HL-60 (cell line): ENCODE measurements at regions not wholly inside any gene's neighbourhood (a gene's known extent, or its start where the extent isn't known, plus 50 kb on each side); places are given as distances from the start of the nearest gene placed in this dataset.

Source experiments
- DNase-seq, 2 experiments: peaks; one replicate each; pipeline ENCODE4 v3.0.0-alpha.2; 2010 to 2020; ENCODE audit warnings: low read depth in 1 of 2, low spot score in 1 of 2
- H3K27ac ChIP-seq: fragments of 250-450 bp; sonication (Bioruptor Pico); replicated peaks from 2 replicates; pipeline ENCODE4 v1.5.1; 2020; ENCODE audit warnings: mild to moderate bottlenecking, moderate library complexity
- H3K27me3 ChIP-seq: fragments of 250-450 bp; sonication (Bioruptor Pico); 2 replicates; pipeline ENCODE4 v1.5.1; 2021; ENCODE audit warnings: mild to moderate bottlenecking, moderate library complexity; ENCODE audit not compliant: insufficient read depth, poor library complexity, severe bottlenecking
- H3K4me3 ChIP-seq: replicated peaks from 2 replicates; pipeline ENCODE4 v1.5.1; 2011; ENCODE audit warnings: mild to moderate bottlenecking, control low read depth, low read length; ENCODE audit not compliant: insufficient read depth
- GABPA ChIP-seq: IDR thresholded peaks from 2 replicates; pipeline ENCODE4 v1.6.1; 2012; ENCODE audit warnings: low read depth
- POLR2AphosphoS5 ChIP-seq: IDR thresholded peaks from 2 replicates; pipeline ENCODE4 v1.6.1; 2012; ENCODE audit warnings: low read depth
- SPI1 ChIP-seq: IDR thresholded peaks from 2 replicates; pipeline ENCODE4 v1.6.1; 2012; ENCODE audit warnings: low read depth, mild to moderate bottlenecking, borderline replicate concordance
- TF ChIP-seq, protein P1 (sequence below): IDR thresholded peaks from one replicate; pipeline ENCODE4 v1.5.1; 2011; ENCODE audit warnings: low read length, control low read depth, inconsistent platforms; ENCODE audit not compliant: insufficient read depth
- TF ChIP-seq, protein P2 (sequence below): IDR thresholded peaks from 2 replicates; pipeline ENCODE4 v1.6.1; 2012; ENCODE audit warnings: low read depth; ENCODE audit not compliant: insufficient replicate concordance

GRCh38 chr6:18893540-18894269, 506.6 kb downstream of the RNF144B start:
- TF ChIP-seq POLR2AphosphoS5 (no peak), SPI1 (no peak), GABPA (no peak)
- TF ChIP-seq, protein P1, sequence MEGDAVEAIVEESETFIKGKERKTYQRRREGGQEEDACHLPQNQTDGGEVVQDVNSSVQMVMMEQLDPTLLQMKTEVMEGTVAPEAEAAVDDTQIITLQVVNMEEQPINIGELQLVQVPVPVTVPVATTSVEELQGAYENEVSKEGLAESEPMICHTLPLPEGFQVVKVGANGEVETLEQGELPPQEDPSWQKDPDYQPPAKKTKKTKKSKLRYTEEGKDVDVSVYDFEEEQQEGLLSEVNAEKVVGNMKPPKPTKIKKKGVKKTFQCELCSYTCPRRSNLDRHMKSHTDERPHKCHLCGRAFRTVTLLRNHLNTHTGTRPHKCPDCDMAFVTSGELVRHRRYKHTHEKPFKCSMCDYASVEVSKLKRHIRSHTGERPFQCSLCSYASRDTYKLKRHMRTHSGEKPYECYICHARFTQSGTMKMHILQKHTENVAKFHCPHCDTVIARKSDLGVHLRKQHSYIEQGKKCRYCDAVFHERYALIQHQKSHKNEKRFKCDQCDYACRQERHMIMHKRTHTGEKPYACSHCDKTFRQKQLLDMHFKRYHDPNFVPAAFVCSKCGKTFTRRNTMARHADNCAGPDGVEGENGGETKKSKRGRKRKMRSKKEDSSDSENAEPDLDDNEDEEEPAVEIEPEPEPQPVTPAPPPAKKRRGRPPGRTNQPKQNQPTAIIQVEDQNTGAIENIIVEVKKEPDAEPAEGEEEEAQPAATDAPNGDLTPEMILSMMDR, result no peak
- TF ChIP-seq, protein P2, sequence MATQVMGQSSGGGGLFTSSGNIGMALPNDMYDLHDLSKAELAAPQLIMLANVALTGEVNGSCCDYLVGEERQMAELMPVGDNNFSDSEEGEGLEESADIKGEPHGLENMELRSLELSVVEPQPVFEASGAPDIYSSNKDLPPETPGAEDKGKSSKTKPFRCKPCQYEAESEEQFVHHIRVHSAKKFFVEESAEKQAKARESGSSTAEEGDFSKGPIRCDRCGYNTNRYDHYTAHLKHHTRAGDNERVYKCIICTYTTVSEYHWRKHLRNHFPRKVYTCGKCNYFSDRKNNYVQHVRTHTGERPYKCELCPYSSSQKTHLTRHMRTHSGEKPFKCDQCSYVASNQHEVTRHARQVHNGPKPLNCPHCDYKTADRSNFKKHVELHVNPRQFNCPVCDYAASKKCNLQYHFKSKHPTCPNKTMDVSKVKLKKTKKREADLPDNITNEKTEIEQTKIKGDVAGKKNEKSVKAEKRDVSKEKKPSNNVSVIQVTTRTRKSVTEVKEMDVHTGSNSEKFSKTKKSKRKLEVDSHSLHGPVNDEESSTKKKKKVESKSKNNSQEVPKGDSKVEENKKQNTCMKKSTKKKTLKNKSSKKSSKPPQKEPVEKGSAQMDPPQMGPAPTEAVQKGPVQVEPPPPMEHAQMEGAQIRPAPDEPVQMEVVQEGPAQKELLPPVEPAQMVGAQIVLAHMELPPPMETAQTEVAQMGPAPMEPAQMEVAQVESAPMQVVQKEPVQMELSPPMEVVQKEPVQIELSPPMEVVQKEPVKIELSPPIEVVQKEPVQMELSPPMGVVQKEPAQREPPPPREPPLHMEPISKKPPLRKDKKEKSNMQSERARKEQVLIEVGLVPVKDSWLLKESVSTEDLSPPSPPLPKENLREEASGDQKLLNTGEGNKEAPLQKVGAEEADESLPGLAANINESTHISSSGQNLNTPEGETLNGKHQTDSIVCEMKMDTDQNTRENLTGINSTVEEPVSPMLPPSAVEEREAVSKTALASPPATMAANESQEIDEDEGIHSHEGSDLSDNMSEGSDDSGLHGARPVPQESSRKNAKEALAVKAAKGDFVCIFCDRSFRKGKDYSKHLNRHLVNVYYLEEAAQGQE, result no peak
- no peaks in the 10 kb centered on the region for H3K27me3 ChIP-seq
- no peak overlapping the region for H3K4me3 ChIP-seq
- no peak overlapping the region for H3K27ac ChIP-seq
- DNase-seq, result no peak

DNA sequence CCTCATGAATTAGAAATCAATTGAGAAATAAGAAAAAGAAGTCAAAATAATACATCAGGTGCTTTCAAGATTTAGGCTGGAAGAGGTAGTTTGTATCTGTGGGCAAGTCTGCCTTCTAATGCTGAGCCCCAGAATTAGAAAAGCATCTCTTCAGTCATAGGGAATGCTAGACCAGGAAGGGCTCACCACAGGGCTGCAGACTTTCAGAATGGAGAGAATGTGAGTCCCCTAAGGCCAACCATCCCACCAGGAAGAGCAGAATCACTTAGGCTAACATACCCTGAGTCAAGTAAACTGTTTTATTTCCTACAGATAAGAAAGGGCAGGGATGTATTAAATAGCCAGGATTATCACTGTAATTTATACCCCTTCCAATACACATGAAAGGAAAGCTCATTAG, 510.2 kb downstream of the RNF144B start:
- Histone ChIP-seq H3K27me3 (no peaks in the 10 kb centered on the region), H3K4me3 (no peak overlapping the region), H3K27ac (no peak overlapping the region)
- TF ChIP-seq POLR2AphosphoS5, result no peak
- TF ChIP-seq, protein P2, result no peak
- TF ChIP-seq GABPA, result no peak
- TF ChIP-seq, protein P1, result no peak
- TF ChIP-seq SPI1, result no peak
- no peak for DNase-seq

DNA sequence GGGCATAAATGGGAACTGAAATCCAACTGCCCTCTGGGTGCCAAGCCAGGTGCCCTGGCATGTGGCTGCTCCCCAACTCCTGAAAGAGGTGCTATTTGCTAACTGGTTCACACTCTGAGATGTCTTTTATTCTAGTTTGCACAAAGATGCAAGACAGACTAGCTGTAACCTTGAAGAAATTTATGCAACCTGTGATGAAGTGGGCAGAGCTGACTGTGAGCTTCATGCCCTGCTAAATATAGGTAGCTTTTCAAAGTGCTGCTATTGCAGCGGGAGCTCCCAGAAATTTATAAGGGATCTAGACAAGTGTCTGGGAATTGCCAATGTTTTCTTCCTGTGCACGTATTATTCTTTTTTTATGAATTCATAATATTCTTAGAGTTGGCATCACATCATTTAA, 517.5 kb downstream of the RNF144B start:
- TF ChIP-seq, protein P2, result no peak
- TF ChIP-seq SPI1 (no peak), POLR2AphosphoS5 (no peak), GABPA (no peak)
- TF ChIP-seq, protein P1, result no peak
- Histone ChIP-seq H3K27me3 (no peaks in the 10 kb centered on the region), H3K27ac (no peak overlapping the region), H3K4me3 (no peak overlapping the region)
- DNase-seq, result no peak
